ENCODE measurements at regions not wholly inside any gene's neighbourhood (a gene's known extent, or its start where the extent isn't known, plus 50 kb on each side); places are given as distances from the start of the nearest gene placed in this dataset.

DNA sequence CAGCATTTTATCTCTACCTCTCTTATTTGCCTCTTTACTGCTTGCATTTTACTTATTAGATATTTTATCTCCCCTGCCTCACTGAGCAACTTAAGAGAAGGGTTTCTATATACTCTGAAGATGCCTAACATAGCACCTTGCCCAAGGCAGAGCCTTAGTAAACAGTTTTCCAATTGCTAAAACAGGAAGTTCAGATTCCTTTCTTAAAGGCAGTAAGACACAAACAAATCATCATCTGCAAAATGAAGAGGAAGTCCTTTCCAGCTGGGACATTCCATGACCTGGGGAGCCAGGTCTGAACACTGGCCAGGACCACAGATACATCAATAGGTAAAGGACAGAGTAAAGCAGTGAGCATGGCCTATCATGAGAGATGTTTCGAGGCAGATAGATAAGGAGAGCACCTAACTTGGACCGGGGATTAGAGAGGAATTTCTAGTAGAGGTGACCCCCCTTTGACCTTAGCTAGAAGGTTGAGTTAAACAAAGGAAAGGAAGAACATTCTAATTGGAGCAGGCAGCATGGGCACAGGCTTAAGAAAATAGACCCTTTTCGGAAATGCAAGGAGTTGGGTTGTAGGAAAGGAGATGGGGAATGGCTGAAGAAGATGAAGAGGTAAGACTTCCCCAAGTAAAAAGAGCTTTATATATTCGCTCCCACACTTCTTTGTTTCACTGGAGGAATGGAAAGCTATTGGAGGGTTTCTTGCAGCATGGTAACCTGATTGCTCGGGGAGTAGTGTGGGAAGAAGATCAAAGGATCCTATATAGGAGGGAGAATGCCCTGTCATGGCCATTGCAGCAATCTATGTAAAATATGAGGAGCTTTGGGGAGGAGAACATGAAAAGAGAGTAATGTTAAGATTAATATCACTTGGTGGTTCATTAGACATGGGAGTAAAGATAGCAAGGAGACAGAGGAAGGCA is 94.8 kb downstream of the PHLDA1 start:
- TF ChIP-seq, protein P1, sequence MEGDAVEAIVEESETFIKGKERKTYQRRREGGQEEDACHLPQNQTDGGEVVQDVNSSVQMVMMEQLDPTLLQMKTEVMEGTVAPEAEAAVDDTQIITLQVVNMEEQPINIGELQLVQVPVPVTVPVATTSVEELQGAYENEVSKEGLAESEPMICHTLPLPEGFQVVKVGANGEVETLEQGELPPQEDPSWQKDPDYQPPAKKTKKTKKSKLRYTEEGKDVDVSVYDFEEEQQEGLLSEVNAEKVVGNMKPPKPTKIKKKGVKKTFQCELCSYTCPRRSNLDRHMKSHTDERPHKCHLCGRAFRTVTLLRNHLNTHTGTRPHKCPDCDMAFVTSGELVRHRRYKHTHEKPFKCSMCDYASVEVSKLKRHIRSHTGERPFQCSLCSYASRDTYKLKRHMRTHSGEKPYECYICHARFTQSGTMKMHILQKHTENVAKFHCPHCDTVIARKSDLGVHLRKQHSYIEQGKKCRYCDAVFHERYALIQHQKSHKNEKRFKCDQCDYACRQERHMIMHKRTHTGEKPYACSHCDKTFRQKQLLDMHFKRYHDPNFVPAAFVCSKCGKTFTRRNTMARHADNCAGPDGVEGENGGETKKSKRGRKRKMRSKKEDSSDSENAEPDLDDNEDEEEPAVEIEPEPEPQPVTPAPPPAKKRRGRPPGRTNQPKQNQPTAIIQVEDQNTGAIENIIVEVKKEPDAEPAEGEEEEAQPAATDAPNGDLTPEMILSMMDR (conservative IDR thresholded peaks at IDR 0.05 in 1 of 2, IDR thresholded peaks at IDR 0.05 in 1 of 2; ENCODE audit: low read depth in 1 of 2, low read length in 2 of 2): no peak
- no peak for TF ChIP-seq EZH2 (IDR thresholded peaks at IDR 0.05; ENCODE audit: low read length, missing control alignments)
